ENCODE measurements at regions not wholly inside any gene's neighbourhood (a gene's known extent, or its start where the extent isn't known, plus 50 kb on each side); places are given as distances from the start of the nearest gene placed in this dataset.

DNA sequence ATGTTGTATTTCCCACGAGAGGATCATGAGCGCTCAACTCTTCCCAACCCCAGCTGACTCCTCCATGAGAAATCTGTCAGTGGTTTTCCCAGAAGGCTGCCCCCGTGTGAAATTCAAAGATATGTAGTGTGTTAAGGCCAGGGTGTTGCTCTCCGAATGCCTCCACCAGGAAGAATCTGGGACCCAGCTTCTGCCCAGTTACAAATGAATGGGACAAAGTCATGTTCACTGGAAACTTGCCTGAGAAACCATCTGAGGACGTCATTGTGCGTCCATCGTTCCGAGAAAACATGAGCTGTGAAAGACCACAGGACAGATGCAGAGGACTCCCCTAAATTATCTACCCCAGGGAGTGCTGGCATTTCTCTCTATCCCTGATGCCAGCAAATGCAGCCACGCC, 86.0 kb downstream of the AIPL1 start:
- no peak for TF ChIP-seq POLR2A (IDR thresholded peaks at IDR 0.05)
- TF ChIP-seq, protein P1, sequence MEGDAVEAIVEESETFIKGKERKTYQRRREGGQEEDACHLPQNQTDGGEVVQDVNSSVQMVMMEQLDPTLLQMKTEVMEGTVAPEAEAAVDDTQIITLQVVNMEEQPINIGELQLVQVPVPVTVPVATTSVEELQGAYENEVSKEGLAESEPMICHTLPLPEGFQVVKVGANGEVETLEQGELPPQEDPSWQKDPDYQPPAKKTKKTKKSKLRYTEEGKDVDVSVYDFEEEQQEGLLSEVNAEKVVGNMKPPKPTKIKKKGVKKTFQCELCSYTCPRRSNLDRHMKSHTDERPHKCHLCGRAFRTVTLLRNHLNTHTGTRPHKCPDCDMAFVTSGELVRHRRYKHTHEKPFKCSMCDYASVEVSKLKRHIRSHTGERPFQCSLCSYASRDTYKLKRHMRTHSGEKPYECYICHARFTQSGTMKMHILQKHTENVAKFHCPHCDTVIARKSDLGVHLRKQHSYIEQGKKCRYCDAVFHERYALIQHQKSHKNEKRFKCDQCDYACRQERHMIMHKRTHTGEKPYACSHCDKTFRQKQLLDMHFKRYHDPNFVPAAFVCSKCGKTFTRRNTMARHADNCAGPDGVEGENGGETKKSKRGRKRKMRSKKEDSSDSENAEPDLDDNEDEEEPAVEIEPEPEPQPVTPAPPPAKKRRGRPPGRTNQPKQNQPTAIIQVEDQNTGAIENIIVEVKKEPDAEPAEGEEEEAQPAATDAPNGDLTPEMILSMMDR (IDR thresholded peaks at IDR 0.05) = no peak

Measured in body of pancreas (tissue), 4 donors.